ENCODE measurements at regions not wholly inside any gene's neighbourhood (a gene's known extent, or its start where the extent isn't known, plus 50 kb on each side); places are given as distances from the start of the nearest gene placed in this dataset.

GRCh38 chr1:19007491-19008441 is 51.3 kb upstream of the IFFO2 start:
- H3K27me3 ChIP-seq (ENCODE audit: insufficient read depth, low read length) = no peaks in the 10 kb centered on the region
- H2BK12ac ChIP-seq (ENCODE audit: low read length) = peak overlapping the region; percentile 92
- peak overlapping the region; percentile 86 for H3K18ac ChIP-seq (ENCODE audit: low read length)
- H3K14ac ChIP-seq (ENCODE audit: low read length) = peak overlapping the region; percentile 73
- peak in 1 of 2 donors; percentile 28 for DNase-seq
- H3K9ac ChIP-seq (ENCODE audit: low read length) = no peak overlapping the region
- peak overlapping the region; percentile 73 for H2BK120ac ChIP-seq (ENCODE audit: insufficient read depth, low read length, poor library complexity)
- H3K4me2 ChIP-seq (ENCODE audit: low read length) = no peak overlapping the region
- H4K12ac ChIP-seq (ENCODE audit: low read depth, low read length) = no peak overlapping the region
- H2AK5ac ChIP-seq (ENCODE audit: low read length) = peak overlapping the region; percentile 78
- H3K23ac ChIP-seq (ENCODE audit: low read length) = no peak overlapping the region
- peak overlapping the region; percentile 56 for H4K91ac ChIP-seq (ENCODE audit: low read depth, low read length)
- H2BK5ac ChIP-seq (ENCODE audit: low read depth, low read length, poor library complexity) = peak overlapping the region; percentile 37
- H3K79me2 ChIP-seq (ENCODE audit: control insufficient read depth, insufficient read depth, low read length, poor library complexity) = peaks cover 10% of the 10 kb centered on the region
- peaks cover 32 to 44% of the 10 kb centered on the region in 2 experiments for H3K4me1 ChIP-seq (ENCODE audit: control insufficient read depth in 1 of 2, insufficient read depth in 2 of 2, low read length in 2 of 2)
- H2AFZ ChIP-seq (ENCODE audit: insufficient read depth, low read length, poor library complexity) = peak overlapping the region; percentile 20
- H3K36me3 ChIP-seq (ENCODE audit: control insufficient read depth in 1 of 2, insufficient read depth in 2 of 2, low read length in 2 of 2) = no peaks in the 10 kb centered on the region
- H3K4me3 ChIP-seq (ENCODE audit: low read depth, low read length) = no peak overlapping the region
- H3K27ac ChIP-seq (ENCODE audit: low read depth, low read length) = no peak overlapping the region
- peak overlapping the region; percentile 41 for H4K8ac ChIP-seq (ENCODE audit: low read depth, low read length)
- H3K4ac ChIP-seq (ENCODE audit: low read depth, low read length) = peak overlapping the region; percentile 24
- no peaks in the 10 kb centered on the region for H3K9me3 ChIP-seq (ENCODE audit: insufficient read depth, low read depth, low read length)
- WGBS (ENCODE audit: extremely low coverage, insufficient coverage, insufficient read length) = no CpG with 5 or more reads among the region's 11 CpGs
- peaks cover 32% of the 10 kb centered on the region for H3K79me1 ChIP-seq (ENCODE audit: low read length)

- no CpG with 5 or more reads among the region's 2 CpGs for WGBS (ENCODE audit: extremely low coverage, insufficient coverage, insufficient read length)
- Histone ChIP-seq H3K27me3 (ENCODE audit: insufficient read depth, low read length) (no peaks in the 10 kb centered on the region), H2BK120ac (ENCODE audit: insufficient read depth, low read length, poor library complexity) (no peak overlapping the region), H4K12ac (ENCODE audit: low read depth, low read length) (no peak overlapping the region), H3K36me3 (ENCODE audit: control insufficient read depth in 1 of 2, insufficient read depth in 2 of 2, low read length in 2 of 2) (peaks cover 0 to under 1% of the 10 kb centered on the region in 2 experiments), H3K4me1 (ENCODE audit: control insufficient read depth in 1 of 2, insufficient read depth in 2 of 2, low read length in 2 of 2) (peaks cover 30 to 36% of the 10 kb centered on the region in 2 experiments), H2BK12ac (ENCODE audit: low read length) (peak overlapping the region; percentile 12), H3K4me2 (ENCODE audit: low read length) (no peak overlapping the region), H3K4ac (ENCODE audit: low read depth, low read length) (no peak overlapping the region), H2AK5ac (ENCODE audit: low read length) (no peak overlapping the region), H3K27ac (ENCODE audit: low read depth, low read length) (no peak overlapping the region), H3K23ac (ENCODE audit: low read length) (no peak overlapping the region), H4K91ac (ENCODE audit: low read depth, low read length) (no peak overlapping the region), H3K18ac (ENCODE audit: low read length) (no peak overlapping the region), H3K9me3 (ENCODE audit: insufficient read depth, low read depth, low read length) (no peaks in the 10 kb centered on the region), H3K14ac (ENCODE audit: low read length) (no peak overlapping the region), H3K9ac (ENCODE audit: low read length) (no peak overlapping the region), H3K4me3 (ENCODE audit: low read depth, low read length) (no peak overlapping the region), H3K79me2 (ENCODE audit: control insufficient read depth, insufficient read depth, low read length, poor library complexity) (peaks cover 8% of the 10 kb centered on the region), H4K8ac (ENCODE audit: low read depth, low read length) (no peak overlapping the region), H2BK5ac (ENCODE audit: low read depth, low read length, poor library complexity) (no peak overlapping the region), H3K79me1 (ENCODE audit: low read length) (peaks cover 29% of the 10 kb centered on the region), H2AFZ (ENCODE audit: insufficient read depth, low read length, poor library complexity) (no peak overlapping the region)
- no peak for DNase-seq
These were observed 50.4 kb upstream of the IFFO2 start for GRCh38 chr1:19006837-19007271.
